Ishikawa (cell line): ENCODE measurements at regions not wholly inside any gene's neighbourhood (a gene's known extent, or its start where the extent isn't known, plus 50 kb on each side); places are given as distances from the start of the nearest gene placed in this dataset.

ENCODE experiments used
- EGR1 ChIP-seq: IDR thresholded peaks from 2 replicates; pipeline ENCODE4 v1.6.1; 2012
- TAF1 ChIP-seq: IDR thresholded peaks from 2 replicates; pipeline ENCODE4 v1.6.1; 2012; ENCODE audit warnings: low read depth, mild to moderate bottlenecking
- YY1 ChIP-seq: IDR thresholded peaks from 2 replicates; pipeline ENCODE4 v1.6.1; 2012; ENCODE audit warnings: low read depth
- TF ChIP-seq, protein P1 (sequence below): IDR thresholded peaks from 2 replicates; pipeline ENCODE4 v1.6.1; 2012

DNA sequence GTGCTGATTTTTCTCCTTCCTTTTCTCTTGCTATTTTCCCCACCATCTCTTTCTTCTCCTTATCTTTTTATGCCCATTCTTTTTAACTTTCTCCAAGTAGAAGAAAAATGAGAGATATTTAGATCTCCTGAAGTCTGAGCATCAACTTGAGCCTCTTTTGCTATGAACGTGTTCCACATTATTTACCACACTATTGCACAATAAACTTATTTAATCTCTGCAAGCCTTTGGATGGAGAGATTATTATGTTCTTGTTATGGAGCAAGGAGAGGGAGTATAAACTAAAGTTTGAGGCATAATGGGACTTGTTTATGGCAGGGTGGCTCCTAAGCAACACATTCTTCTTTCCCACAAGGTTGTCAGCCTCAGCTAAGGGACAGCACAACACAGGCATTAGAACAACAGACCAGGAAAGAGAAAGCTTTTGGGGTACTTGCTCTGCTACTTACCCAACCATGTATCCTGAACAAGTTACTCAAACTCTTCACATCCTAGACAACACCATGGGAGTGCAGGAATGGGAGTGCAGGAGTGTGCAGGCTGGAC lies 365.5 kb upstream of the BOD1L1 start:
- TF ChIP-seq YY1 (no peak), EGR1 (no peak), TAF1 (no peak)
- TF ChIP-seq, protein P1, sequence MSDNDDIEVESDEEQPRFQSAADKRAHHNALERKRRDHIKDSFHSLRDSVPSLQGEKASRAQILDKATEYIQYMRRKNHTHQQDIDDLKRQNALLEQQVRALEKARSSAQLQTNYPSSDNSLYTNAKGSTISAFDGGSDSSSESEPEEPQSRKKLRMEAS: no peak
